ENCODE measurements at regions not wholly inside any gene's neighbourhood (a gene's known extent, or its start where the extent isn't known, plus 50 kb on each side); places are given as distances from the start of the nearest gene placed in this dataset.

- ATAC-seq (no peak), DNase-seq (no peak)
- Histone ChIP-seq H3K36me3 (replicated peaks in 1 of 2; ENCODE audit: insufficient read depth in 1 of 2, low read depth in 2 of 2) (no peaks in the 10 kb centered on the region), H3K4me3 (no peak overlapping the region), H3K4me1 (no peaks in the 10 kb centered on the region), H3K27me3 (no peaks in the 10 kb centered on the region), H3K27ac (no peak overlapping the region), H3K9me3 (no peaks in the 10 kb centered on the region)
- 68% methylated on average over 4 of the region's 4 CpGs; no CpG with 5 or more reads in 1 of the 2 donors for WGBS, 2 donors
- TF ChIP-seq POLR2A (IDR thresholded peaks at IDR 0.05), result no peak
- TF ChIP-seq CTCF (IDR thresholded peaks at IDR 0.05), result no peak
- intact Hi-C loops (cut with DNase I), result no loop called here
Measured at GRCh38 chr12:107475900-107476299, 209.7 kb upstream of the PWP1 start.

- H3K4me1 ChIP-seq, result no peaks in the 10 kb centered on the region
- no peaks in the 10 kb centered on the region for H3K27me3 ChIP-seq
- H3K27ac ChIP-seq, result no peak overlapping the region
- intact Hi-C loops (cut with DNase I), result no loop called here
- no peaks in the 10 kb centered on the region for H3K36me3 ChIP-seq (replicated peaks in 1 of 2; ENCODE audit: insufficient read depth in 1 of 2, low read depth in 2 of 2)
- no peaks in the 10 kb centered on the region for H3K9me3 ChIP-seq
- no peak for TF ChIP-seq CTCF (IDR thresholded peaks at IDR 0.05)
- no peak for TF ChIP-seq POLR2A (IDR thresholded peaks at IDR 0.05)
- no peak overlapping the region for H3K4me3 ChIP-seq
- 90% methylated on average over 7 of the region's 7 CpGs for WGBS, 2 donors
- ATAC-seq (no peak), DNase-seq (no peak)
Measured at GRCh38 chr12:107477018-107477417, 208.6 kb upstream of the PWP1 start.

- DNase-seq, result no peak
- Histone ChIP-seq H3K4me1 (no peaks in the 10 kb centered on the region), H3K36me3 (replicated peaks in 1 of 2; ENCODE audit: insufficient read depth in 1 of 2, low read depth in 2 of 2) (no peaks in the 10 kb centered on the region), H3K4me3 (no peak overlapping the region), H3K9me3 (no peaks in the 10 kb centered on the region), H3K27me3 (no peaks in the 10 kb centered on the region), H3K27ac (no peak overlapping the region)
- TF ChIP-seq CTCF (IDR thresholded peaks at IDR 0.05), result no peak
- TF ChIP-seq POLR2A (IDR thresholded peaks at IDR 0.05), result no peak
- 76 to 90% methylated on average over 2 of the region's 2 CpGs for WGBS, 2 donors
- intact Hi-C loops (cut with DNase I), result no loop called here
- no peak for ATAC-seq
Measured at GRCh38 chr12:107477947-107478610, 207.5 kb upstream of the PWP1 start.

- intact Hi-C loops (cut with DNase I), result no loop called here
- no peak for ATAC-seq
- 71 to 92% methylated on average over 1 of the region's 1 CpG for WGBS, 2 donors
- Histone ChIP-seq H3K27ac (no peak overlapping the region), H3K4me3 (no peak overlapping the region), H3K36me3 (replicated peaks in 1 of 2; ENCODE audit: insufficient read depth in 1 of 2, low read depth in 2 of 2) (no peaks in the 10 kb centered on the region), H3K9me3 (no peaks in the 10 kb centered on the region), H3K4me1 (no peaks in the 10 kb centered on the region), H3K27me3 (no peaks in the 10 kb centered on the region)
- DNase-seq, result no peak
- TF ChIP-seq POLR2A (IDR thresholded peaks at IDR 0.05) (no peak), CTCF (IDR thresholded peaks at IDR 0.05) (no peak)
Measured at GRCh38 chr12:107478881-107479280, 206.7 kb upstream of the PWP1 start.

Data from body of pancreas (tissue), 4 donors.